ENCODE measurements at regions not wholly inside any gene's neighbourhood (a gene's known extent, or its start where the extent isn't known, plus 50 kb on each side); places are given as distances from the start of the nearest gene placed in this dataset.

DNA sequence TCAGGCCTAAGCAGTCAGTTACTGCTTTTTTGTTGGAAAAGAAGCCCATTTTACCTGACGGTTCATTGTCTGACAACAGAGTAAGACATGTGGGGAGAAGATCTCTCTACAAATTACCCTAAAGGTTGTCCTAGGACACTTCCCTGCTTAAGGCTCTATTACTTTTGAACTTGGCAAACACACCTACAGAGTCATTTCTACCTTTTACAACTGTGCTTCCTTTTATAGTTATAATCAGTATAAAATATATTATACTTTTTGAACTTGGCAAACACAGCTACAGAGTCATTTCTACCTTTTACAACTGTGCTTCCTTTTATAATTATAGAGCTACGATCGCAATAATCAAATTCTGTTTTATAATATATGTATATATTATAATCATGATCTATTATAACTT is 215.0 kb downstream of the TPRG1 start (continued):
- TF ChIP-seq, protein P1, sequence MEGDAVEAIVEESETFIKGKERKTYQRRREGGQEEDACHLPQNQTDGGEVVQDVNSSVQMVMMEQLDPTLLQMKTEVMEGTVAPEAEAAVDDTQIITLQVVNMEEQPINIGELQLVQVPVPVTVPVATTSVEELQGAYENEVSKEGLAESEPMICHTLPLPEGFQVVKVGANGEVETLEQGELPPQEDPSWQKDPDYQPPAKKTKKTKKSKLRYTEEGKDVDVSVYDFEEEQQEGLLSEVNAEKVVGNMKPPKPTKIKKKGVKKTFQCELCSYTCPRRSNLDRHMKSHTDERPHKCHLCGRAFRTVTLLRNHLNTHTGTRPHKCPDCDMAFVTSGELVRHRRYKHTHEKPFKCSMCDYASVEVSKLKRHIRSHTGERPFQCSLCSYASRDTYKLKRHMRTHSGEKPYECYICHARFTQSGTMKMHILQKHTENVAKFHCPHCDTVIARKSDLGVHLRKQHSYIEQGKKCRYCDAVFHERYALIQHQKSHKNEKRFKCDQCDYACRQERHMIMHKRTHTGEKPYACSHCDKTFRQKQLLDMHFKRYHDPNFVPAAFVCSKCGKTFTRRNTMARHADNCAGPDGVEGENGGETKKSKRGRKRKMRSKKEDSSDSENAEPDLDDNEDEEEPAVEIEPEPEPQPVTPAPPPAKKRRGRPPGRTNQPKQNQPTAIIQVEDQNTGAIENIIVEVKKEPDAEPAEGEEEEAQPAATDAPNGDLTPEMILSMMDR (conservative IDR thresholded peaks at IDR 0.05; ENCODE audit: low read depth in 2 of 2), result no peak
- no peak for TF ChIP-seq ZNF114 (CRISPR knock-in tag; IDR thresholded peaks at IDR 0.05)
- no peak for TF ChIP-seq POLR2AphosphoS5 (IDR thresholded peaks at IDR 0.05; ENCODE audit: low read depth)

DNA sequence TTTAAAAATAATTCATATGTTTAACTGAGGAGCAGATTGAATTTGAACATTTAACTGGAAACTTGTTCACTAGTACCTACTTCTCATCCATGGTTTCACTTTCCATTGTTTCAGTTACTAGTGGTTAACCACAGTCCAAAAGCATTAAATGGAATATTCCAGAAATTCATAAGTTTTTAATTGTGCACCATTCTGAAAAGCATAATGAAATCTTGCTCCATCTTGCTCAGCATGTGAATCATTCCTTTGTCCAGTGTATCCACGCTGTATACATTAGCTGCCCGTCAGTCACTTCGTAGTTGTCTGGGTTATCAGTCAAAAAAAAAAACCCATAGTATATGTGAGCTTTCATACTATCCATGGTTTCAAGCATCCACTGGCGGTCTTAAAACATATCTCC is 217.6 kb downstream of the TPRG1 start:
- ATAC-seq (no peak), DNase-seq (ENCODE audit: low spot score) (no peak)
- Histone ChIP-seq H3K4me1 (ENCODE audit: insufficient read depth) (no peaks in the 10 kb centered on the region), H2AFZ (no peak overlapping the region), H3K27ac (ENCODE audit: low read depth) (no peak overlapping the region), H3K4me3 (no peak overlapping the region), H4K20me1 (replicated peaks; ENCODE audit: insufficient read depth) (no peaks in the 10 kb centered on the region), H3K79me2 (replicated peaks; ENCODE audit: insufficient read depth) (no peaks in the 10 kb centered on the region), H3K9me2 (ENCODE audit: insufficient read depth) (no peaks in the 10 kb centered on the region), H3K4me2 (no peak overlapping the region), H3K27me3 (ENCODE audit: insufficient read depth) (no peaks in the 10 kb centered on the region), H3K36me3 (ENCODE audit: insufficient read depth) (no peaks in the 10 kb centered on the region), H3F3A (replicated peaks; ENCODE audit: low read depth) (no peaks in the 10 kb centered on the region)
- Mint-ChIP-seq H3K36me3 (ENCODE audit: low read depth) (no peaks in the 10 kb centered on the region), H3K4me1 (no peaks in the 10 kb centered on the region), H3K4me3 (no peak overlapping the region), H3K27me3 (ENCODE audit: insufficient read depth, low read depth, poor library complexity) (no peaks in the 10 kb centered on the region), H3K9me3 (no peaks in the 10 kb centered on the region), H3K27ac (no peak overlapping the region)
- TF ChIP-seq, protein P2, sequence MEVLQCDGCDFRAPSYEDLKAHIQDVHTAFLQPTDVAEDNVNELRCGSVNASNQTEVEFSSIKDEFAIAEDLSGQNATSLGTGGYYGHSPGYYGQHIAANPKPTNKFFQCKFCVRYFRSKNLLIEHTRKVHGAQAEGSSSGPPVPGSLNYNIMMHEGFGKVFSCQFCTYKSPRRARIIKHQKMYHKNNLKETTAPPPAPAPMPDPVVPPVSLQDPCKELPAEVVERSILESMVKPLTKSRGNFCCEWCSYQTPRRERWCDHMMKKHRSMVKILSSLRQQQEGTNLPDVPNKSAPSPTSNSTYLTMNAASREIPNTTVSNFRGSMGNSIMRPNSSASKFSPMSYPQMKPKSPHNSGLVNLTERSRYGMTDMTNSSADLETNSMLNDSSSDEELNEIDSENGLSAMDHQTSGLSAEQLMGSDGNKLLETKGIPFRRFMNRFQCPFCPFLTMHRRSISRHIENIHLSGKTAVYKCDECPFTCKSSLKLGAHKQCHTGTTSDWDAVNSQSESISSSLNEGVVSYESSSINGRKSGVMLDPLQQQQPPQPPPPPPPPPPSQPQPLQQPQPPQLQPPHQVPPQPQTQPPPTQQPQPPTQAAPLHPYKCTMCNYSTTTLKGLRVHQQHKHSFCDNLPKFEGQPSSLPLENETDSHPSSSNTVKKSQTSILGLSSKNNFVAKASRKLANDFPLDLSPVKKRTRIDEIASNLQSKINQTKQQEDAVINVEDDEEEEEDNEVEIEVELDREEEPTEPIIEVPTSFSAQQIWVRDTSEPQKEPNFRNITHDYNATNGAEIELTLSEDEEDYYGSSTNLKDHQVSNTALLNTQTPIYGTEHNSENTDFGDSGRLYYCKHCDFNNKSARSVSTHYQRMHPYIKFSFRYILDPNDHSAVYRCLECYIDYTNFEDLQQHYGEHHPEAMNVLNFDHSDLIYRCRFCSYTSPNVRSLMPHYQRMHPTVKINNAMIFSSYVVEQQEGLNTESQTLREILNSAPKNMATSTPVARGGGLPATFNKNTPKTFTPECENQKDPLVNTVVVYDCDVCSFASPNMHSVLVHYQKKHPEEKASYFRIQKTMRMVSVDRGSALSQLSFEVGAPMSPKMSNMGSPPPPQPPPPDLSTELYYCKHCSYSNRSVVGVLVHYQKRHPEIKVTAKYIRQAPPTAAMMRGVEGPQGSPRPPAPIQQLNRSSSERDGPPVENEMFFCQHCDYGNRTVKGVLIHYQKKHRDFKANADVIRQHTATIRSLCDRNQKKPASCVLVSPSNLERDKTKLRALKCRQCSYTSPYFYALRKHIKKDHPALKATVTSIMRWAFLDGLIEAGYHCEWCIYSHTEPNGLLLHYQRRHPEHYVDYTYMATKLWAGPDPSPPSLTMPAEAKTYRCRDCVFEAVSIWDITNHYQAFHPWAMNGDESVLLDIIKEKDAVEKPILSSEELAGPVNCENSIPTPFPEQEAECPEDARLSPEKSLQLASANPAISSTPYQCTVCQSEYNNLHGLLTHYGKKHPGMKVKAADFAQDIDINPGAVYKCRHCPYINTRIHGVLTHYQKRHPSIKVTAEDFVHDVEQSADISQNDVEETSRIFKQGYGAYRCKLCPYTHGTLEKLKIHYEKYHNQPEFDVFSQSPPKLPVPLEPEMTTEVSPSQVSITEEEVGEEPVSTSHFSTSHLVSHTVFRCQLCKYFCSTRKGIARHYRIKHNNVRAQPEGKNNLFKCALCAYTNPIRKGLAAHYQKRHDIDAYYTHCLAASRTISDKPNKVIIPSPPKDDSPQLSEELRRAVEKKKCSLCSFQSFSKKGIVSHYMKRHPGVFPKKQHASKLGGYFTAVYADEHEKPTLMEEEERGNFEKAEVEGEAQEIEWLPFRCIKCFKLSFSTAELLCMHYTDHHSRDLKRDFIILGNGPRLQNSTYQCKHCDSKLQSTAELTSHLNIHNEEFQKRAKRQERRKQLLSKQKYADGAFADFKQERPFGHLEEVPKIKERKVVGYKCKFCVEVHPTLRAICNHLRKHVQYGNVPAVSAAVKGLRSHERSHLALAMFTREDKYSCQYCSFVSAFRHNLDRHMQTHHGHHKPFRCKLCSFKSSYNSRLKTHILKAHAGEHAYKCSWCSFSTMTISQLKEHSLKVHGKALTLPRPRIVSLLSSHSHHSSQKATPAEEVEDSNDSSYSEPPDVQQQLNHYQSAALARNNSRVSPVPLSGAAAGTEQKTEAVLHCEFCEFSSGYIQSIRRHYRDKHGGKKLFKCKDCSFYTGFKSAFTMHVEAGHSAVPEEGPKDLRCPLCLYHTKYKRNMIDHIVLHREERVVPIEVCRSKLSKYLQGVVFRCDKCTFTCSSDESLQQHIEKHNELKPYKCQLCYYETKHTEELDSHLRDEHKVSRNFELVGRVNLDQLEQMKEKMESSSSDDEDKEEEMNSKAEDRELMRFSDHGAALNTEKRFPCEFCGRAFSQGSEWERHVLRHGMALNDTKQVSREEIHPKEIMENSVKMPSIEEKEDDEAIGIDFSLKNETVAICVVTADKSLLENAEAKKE (CRISPR knock-in tag; IDR thresholded peaks at IDR 0.05), result no peak
- TF ChIP-seq ZNF331 (CRISPR knock-in tag; IDR thresholded peaks at IDR 0.05; ENCODE audit: low read depth) (no peak), STAT1 (IDR thresholded peaks at IDR 0.05; ENCODE audit: unreplicated experiment) (no peak), EZH2 (IDR thresholded peaks at IDR 0.05; ENCODE audit: low read depth, unreplicated experiment) (no peak), JUNB (IDR thresholded peaks at IDR 0.05; ENCODE audit: unreplicated experiment) (no peak), POLR2AphosphoS5 (IDR thresholded peaks at IDR 0.05; ENCODE audit: low read depth) (no peak), NANOG (IDR thresholded peaks at IDR 0.05; ENCODE audit: borderline replicate concordance) (no peak), CREB1 (CRISPR knock-in tag; IDR thresholded peaks at IDR 0.05; ENCODE audit: low read depth) (no peak), ZNF114 (CRISPR knock-in tag; IDR thresholded peaks at IDR 0.05) (no peak), EZH2phosphoT487 (IDR thresholded peaks at IDR 0.05; ENCODE audit: unreplicated experiment) (no peak)
- TF ChIP-seq, protein P1 (conservative IDR thresholded peaks at IDR 0.05; ENCODE audit: low read depth in 2 of 2), result no peak
- TF ChIP-seq, protein P3, sequence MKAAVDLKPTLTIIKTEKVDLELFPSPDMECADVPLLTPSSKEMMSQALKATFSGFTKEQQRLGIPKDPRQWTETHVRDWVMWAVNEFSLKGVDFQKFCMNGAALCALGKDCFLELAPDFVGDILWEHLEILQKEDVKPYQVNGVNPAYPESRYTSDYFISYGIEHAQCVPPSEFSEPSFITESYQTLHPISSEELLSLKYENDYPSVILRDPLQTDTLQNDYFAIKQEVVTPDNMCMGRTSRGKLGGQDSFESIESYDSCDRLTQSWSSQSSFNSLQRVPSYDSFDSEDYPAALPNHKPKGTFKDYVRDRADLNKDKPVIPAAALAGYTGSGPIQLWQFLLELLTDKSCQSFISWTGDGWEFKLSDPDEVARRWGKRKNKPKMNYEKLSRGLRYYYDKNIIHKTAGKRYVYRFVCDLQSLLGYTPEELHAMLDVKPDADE (IDR thresholded peaks at IDR 0.05), result no peak
